IMR-90 (cell line): ENCODE measurements at regions not wholly inside any gene's neighbourhood (a gene's known extent, or its start where the extent isn't known, plus 50 kb on each side); places are given as distances from the start of the nearest gene placed in this dataset.

Source experiments
- ATAC-seq: fragments of 200-7000 bp; cut with Tn5 transposase; 2 replicates; pipeline ENCODE4 v1.9.1; 2020; ENCODE audit warnings: low read depth, mild to moderate bottlenecking, moderate library complexity
- BruUV-seq: library from RNA; stranded (reverse); fragments of 400-500 nt; replicated peaks from 2 replicates; lab custom pipeline; 2021; lab: Mats Ljungman, UMichigan
- CTCF ChIA-PET: fragments of 300-600 bp; formaldehyde crosslinking; extraction: SDS; loops from one replicate; lab custom pipeline; 2021; ENCODE audit warnings: antibody characterized with exemption; lab: Yijun Ruan, JAX
- POLR2A ChIA-PET: fragments of 300-600 bp; sonication (Branson Sonifier 250); formaldehyde crosslinking; loops from one replicate; lab custom pipeline; 2022; ENCODE audit warnings: antibody characterized with exemption; ENCODE audit not compliant: unreplicated experiment; lab: Charles Lee
- DNase-seq: peaks from one replicate; pipeline ENCODE4 v3.0.0; 2013
- H2AFZ ChIP-seq: replicated peaks from 2 replicates; pipeline ENCODE3; 2013; ENCODE audit warnings: low read length, mild to moderate bottlenecking; ENCODE audit not compliant: poor library complexity
- H2AK5ac ChIP-seq: 2 replicates; pipeline ENCODE4 v1.6.1; 2013; ENCODE audit warnings: low read depth, low read length, inconsistent platforms
- H2AK9ac ChIP-seq: replicated peaks from 2 replicates; pipeline ENCODE3; 2013; ENCODE audit warnings: mild to moderate bottlenecking, low read depth, low read length, moderate library complexity; ENCODE audit not compliant: poor library complexity
- H2BK120ac ChIP-seq: 2 replicates; pipeline ENCODE4 v1.6.1; 2013; ENCODE audit warnings: low read depth, low read length, inconsistent platforms
- H2BK15ac ChIP-seq: 3 replicates; pipeline ENCODE4 v1.6.1; 2013; ENCODE audit warnings: low read depth, low read length, inconsistent platforms
- H2BK20ac ChIP-seq: 2 replicates; pipeline ENCODE4 v1.6.1; 2013; ENCODE audit warnings: low read depth, mild to moderate bottlenecking, inconsistent platforms, low read length, moderate library complexity
- H2BK5ac ChIP-seq: 2 replicates; pipeline ENCODE4 v1.6.1; 2013; ENCODE audit warnings: mild to moderate bottlenecking, low read depth, low read length, inconsistent platforms; ENCODE audit not compliant: poor library complexity, severe bottlenecking
- H3K14ac ChIP-seq: replicated peaks from 2 replicates; pipeline ENCODE4 v1.6.1; 2013; ENCODE audit warnings: low read depth, low read length, inconsistent platforms
- H3K18ac ChIP-seq: 2 replicates; pipeline ENCODE4 v1.6.1; 2013; ENCODE audit warnings: low read depth, low read length, control low read depth
- H3K23ac ChIP-seq: 2 replicates; pipeline ENCODE4 v1.6.1; 2013; ENCODE audit warnings: low read depth, low read length, inconsistent platforms
- H3K27ac ChIP-seq: 2 replicates; pipeline ENCODE4 v1.5.1; 2013; ENCODE audit warnings: mild to moderate bottlenecking, control low read depth, low read length; ENCODE audit not compliant: insufficient read depth
- H3K27me3 ChIP-seq: 2 replicates; pipeline ENCODE4 v1.6.1; 2013; ENCODE audit warnings: low read length; ENCODE audit not compliant: control insufficient read depth, insufficient read depth
- H3K36me3 ChIP-seq: 2 replicates; pipeline ENCODE4 v1.6.1; 2013; ENCODE audit warnings: low read length, mixed read lengths; ENCODE audit not compliant: control insufficient read depth, insufficient read depth
- H3K4ac ChIP-seq: 2 replicates; pipeline ENCODE4 v1.6.1; 2013; ENCODE audit warnings: low read depth, low read length, inconsistent platforms
- H3K4me1 ChIP-seq: 2 replicates; pipeline ENCODE4 v1.6.1; 2013; ENCODE audit warnings: low read length, mixed read lengths; ENCODE audit not compliant: control insufficient read depth, insufficient read depth
- H3K4me2 ChIP-seq: 2 replicates; pipeline ENCODE4 v1.6.1; 2013; ENCODE audit warnings: low read depth, mild to moderate bottlenecking, control low read depth, low read length, moderate library complexity
- H3K4me3 ChIP-seq: 2 replicates; pipeline ENCODE4 v1.5.1; 2013; ENCODE audit warnings: low read depth, mild to moderate bottlenecking, control low read depth, low read length, moderate library complexity; ENCODE audit not compliant: insufficient read depth
- H3K56ac ChIP-seq: 2 replicates; pipeline ENCODE4 v1.6.1; 2013; ENCODE audit warnings: low read length, inconsistent platforms; ENCODE audit not compliant: insufficient read depth; ENCODE audit errors: extremely low read depth
- H3K79me1 ChIP-seq, 2 experiments: 2 replicates each; pipeline ENCODE4 v1.6.1; 2013; ENCODE audit warnings: low read length in 2 of 2, inconsistent platforms in 1 of 2, low read depth in 1 of 2
- H3K9ac ChIP-seq: 2 replicates; pipeline ENCODE4 v1.6.1; 2013; ENCODE audit warnings: low read depth, low read length, control low read depth
- H3K9me1 ChIP-seq: 2 replicates; pipeline ENCODE4 v1.6.1; 2013; ENCODE audit warnings: low read length, inconsistent platforms; ENCODE audit not compliant: insufficient read depth
- H3K9me3 ChIP-seq: 2 replicates; pipeline ENCODE4 v1.6.1; 2013; ENCODE audit warnings: low read length; ENCODE audit not compliant: control insufficient read depth, insufficient read depth
- H4K20me1 ChIP-seq: 2 replicates; pipeline ENCODE4 v1.6.1; 2013; ENCODE audit warnings: low read length, inconsistent platforms; ENCODE audit not compliant: insufficient read depth
- H4K5ac ChIP-seq: 2 replicates; pipeline ENCODE4 v1.6.1; 2013; ENCODE audit warnings: mild to moderate bottlenecking, low read depth, low read length, control low read depth
- H4K8ac ChIP-seq, 2 experiments: 2 replicates each; pipeline ENCODE4 v1.6.1; 2013; ENCODE audit warnings: low read depth in 2 of 2, low read length in 2 of 2, control low read depth in 1 of 2, inconsistent platforms in 1 of 2
- H4K91ac ChIP-seq: 2 replicates; pipeline ENCODE4 v1.6.1; 2013; ENCODE audit warnings: low read depth, low read length, inconsistent platforms; ENCODE audit not compliant: insufficient read depth
- ELK1 ChIP-seq: fragments of 150-350 bp; IDR thresholded peaks from 2 replicates; pipeline ENCODE4 v1.6.1; 2016; ENCODE audit warnings: low read depth, mild to moderate bottlenecking, low read length, moderate library complexity, borderline replicate concordance
- FOS ChIP-seq: fragments of 150-350 bp; IDR thresholded peaks from 2 replicates; pipeline ENCODE4 v1.6.1; 2016; ENCODE audit warnings: low read depth, low read length
- NFE2L2 ChIP-seq: fragments of 150-350 bp; IDR thresholded peaks from 2 replicates; pipeline ENCODE4 v1.6.1; 2016; ENCODE audit warnings: low read depth, mild to moderate bottlenecking, low read length
- RAD21 ChIP-seq: IDR thresholded peaks from 2 replicates; pipeline ENCODE4 v1.6.1; 2012; ENCODE audit warnings: low read length, improper control_type of control experiment
- RCOR1 ChIP-seq: IDR thresholded peaks from 2 replicates; pipeline ENCODE4 v1.6.1; 2012; ENCODE audit warnings: mild to moderate bottlenecking, low read length, improper control_type of control experiment; ENCODE audit not compliant: insufficient replicate concordance
- RFX5 ChIP-seq: IDR thresholded peaks from 2 replicates; pipeline ENCODE4 v1.8.0; 2012; ENCODE audit warnings: low read depth, mild to moderate bottlenecking, low read length, moderate library complexity
- WGBS, 2 experiments: methylation state at CpG; one replicate each; pipeline versions ENCODE4 v1.1.5 to v1.1.7; 2013; ENCODE audit warnings: missing lambda C conversion rate in 2 of 2; ENCODE audit not compliant: insufficient read length in 1 of 2; ENCODE audit errors: extremely low coverage in 2 of 2; 5-methylcytosine and 5-hydroxymethylcytosine counted together
- dilution Hi-C: fragments of 300-500 bp; cut with HindIII; formaldehyde crosslinking; loops from one replicate; pipeline ENCODE4 v1.14.3; 2018; ENCODE audit warnings: low sequenced_read_pairs; ENCODE audit not compliant: unreplicated experiment
- in situ Hi-C: fragments of 300-500 bp; cut with MboI; formaldehyde crosslinking; loops from 3 replicates; pipeline ENCODE4 v1.14.3; 2019; ENCODE audit warnings: low sequenced_read_pairs, inconsistent platforms, mixed read lengths
- intact Hi-C: fragments of 100-400 bp; cut with micrococcal nuclease; formaldehyde crosslinking; loops from 2 replicates; pipeline ENCODE4 v1.10.0; 2022

- no peaks in the 10 kb centered on the region for H3K79me1 ChIP-seq
- no peak for TF ChIP-seq RFX5
- TF ChIP-seq RAD21, result no peak
- TF ChIP-seq NFE2L2, result no peak
- TF ChIP-seq ELK1, result no peak
- no peak for TF ChIP-seq RCOR1
- TF ChIP-seq FOS, result no peak
- no peak overlapping the region for H3K9ac ChIP-seq
- no peaks in the 10 kb centered on the region for H3K4me1 ChIP-seq
- DNase-seq (no peak), ATAC-seq (no peak)
- H4K20me1 ChIP-seq, result no peaks in the 10 kb centered on the region
- H3K56ac ChIP-seq, result no peak overlapping the region
- WGBS, 2 experiments, result no CpG with 5 or more reads among the region's 4 CpGs
- no peak overlapping the region for H2BK20ac ChIP-seq
- H3K9me3 ChIP-seq, result no peaks in the 10 kb centered on the region
- no peak overlapping the region for H3K4ac ChIP-seq
- in situ Hi-C loops (no loop called here), dilution Hi-C loops (no loop called here), intact Hi-C loops (no loop called here)
- no peak overlapping the region for H2BK120ac ChIP-seq
- H4K8ac ChIP-seq, result no peak overlapping the region
- H3K23ac ChIP-seq, result no peak overlapping the region
- H3K14ac ChIP-seq, result no peak overlapping the region
- ChIA-PET CTCF (interaction anchor here (0.7 kb wide), 1 partner anchor 156 kb away, joined by 3 read pairs; no protein-coding TSS in a partner anchor), POLR2A (no interaction called here)
- no peak overlapping the region for H2BK5ac ChIP-seq
- no peak overlapping the region for H3K4me2 ChIP-seq
- H2BK15ac ChIP-seq, result no peak overlapping the region
- H2AFZ ChIP-seq, result no peak overlapping the region
- H3K36me3 ChIP-seq, result no peaks in the 10 kb centered on the region
- no peak overlapping the region for H3K18ac ChIP-seq
- H4K91ac ChIP-seq, result no peak overlapping the region
- no TSS peak for BruUV-seq
- no peak overlapping the region for H2AK9ac ChIP-seq
- H4K5ac ChIP-seq, result no peak overlapping the region
- no peaks in the 10 kb centered on the region for H3K9me1 ChIP-seq
- H3K4me3 ChIP-seq, result no peak overlapping the region
- H3K27me3 ChIP-seq, result 0 out of 2 replicates have a peak, but pooled peaks cover 2% of the 10 kb centered on the region
- H3K27ac ChIP-seq, result no peak overlapping the region
- no peak overlapping the region for H2AK5ac ChIP-seq
Measured at GRCh38 chr4:184906480-184907097, 80.8 kb upstream of the ACSL1 start.
